IPS DF 6.9 (cell line): ENCODE measurements at regions not wholly inside any gene's neighbourhood (a gene's known extent, or its start where the extent isn't known, plus 50 kb on each side); places are given as distances from the start of the nearest gene placed in this dataset.

ENCODE experiments used
- DNase-seq: peaks from one replicate; pipeline ENCODE4 v3.0.0-alpha.2; 2013; ENCODE audit warnings: low read depth, low spot score
- H3K27ac ChIP-seq: one replicate; pipeline ENCODE4 v1.5.1; 2013; ENCODE audit warnings: low read length, control low read depth
- H3K27me3 ChIP-seq: 2 replicates; pipeline ENCODE4 v1.6.1; 2013; ENCODE audit warnings: mild to moderate bottlenecking, low read length; ENCODE audit not compliant: control insufficient read depth, insufficient read depth
- H3K36me3 ChIP-seq: 2 replicates; pipeline ENCODE4 v1.6.1; 2013; ENCODE audit warnings: low read length; ENCODE audit not compliant: control insufficient read depth, insufficient read depth
- H3K4me1 ChIP-seq: 2 replicates; pipeline ENCODE4 v1.6.1; 2013; ENCODE audit warnings: low read length; ENCODE audit not compliant: control insufficient read depth, insufficient read depth
- H3K4me3 ChIP-seq: 2 replicates; pipeline ENCODE4 v1.5.1; 2013; ENCODE audit warnings: mild to moderate bottlenecking, low read length
- H3K9me3 ChIP-seq: 2 replicates; pipeline ENCODE4 v1.6.1; 2013; ENCODE audit warnings: low read length, inconsistent platforms; ENCODE audit not compliant: control insufficient read depth, insufficient read depth
- WGBS: extraction: QIAGEN DNeasy Blood & Tissue Kit; methylation state at CpG from one replicate; pipeline ENCODE4 v1.1.7; 2013; ENCODE audit warnings: mixed read lengths, missing lambda C conversion rate; ENCODE audit not compliant: insufficient read length, insufficient coverage; 5-methylcytosine and 5-hydroxymethylcytosine counted together

DNA sequence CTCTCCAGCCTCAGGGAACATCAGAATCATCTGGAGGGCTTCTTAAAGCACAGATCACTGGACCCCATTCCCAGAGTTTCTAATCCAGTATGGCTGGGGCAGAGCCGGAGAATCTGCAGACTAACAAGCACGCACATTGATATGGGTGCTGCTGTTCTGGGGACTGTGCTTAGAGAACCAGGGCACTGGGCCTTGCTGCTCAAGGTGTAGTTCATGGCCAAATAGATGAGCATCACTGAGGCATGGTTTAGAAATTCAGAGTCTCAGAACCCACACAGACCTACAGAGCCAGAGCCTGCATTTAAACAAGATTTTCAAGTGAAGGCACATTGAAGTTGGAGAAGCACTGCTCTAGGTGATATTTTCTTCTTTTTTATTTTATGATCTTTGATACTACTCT, 376.8 kb upstream of the PHF14 start:
- no CpG with 5 or more reads among the region's 2 CpGs for WGBS
- H3K27ac ChIP-seq = no peak overlapping the region
- H3K9me3 ChIP-seq = no peaks in the 10 kb centered on the region
- H3K4me3 ChIP-seq = no peak overlapping the region
- DNase-seq = no peak
- H3K4me1 ChIP-seq = no peaks in the 10 kb centered on the region
- no peaks in the 10 kb centered on the region for H3K27me3 ChIP-seq
- H3K36me3 ChIP-seq = no peaks in the 10 kb centered on the region

DNA sequence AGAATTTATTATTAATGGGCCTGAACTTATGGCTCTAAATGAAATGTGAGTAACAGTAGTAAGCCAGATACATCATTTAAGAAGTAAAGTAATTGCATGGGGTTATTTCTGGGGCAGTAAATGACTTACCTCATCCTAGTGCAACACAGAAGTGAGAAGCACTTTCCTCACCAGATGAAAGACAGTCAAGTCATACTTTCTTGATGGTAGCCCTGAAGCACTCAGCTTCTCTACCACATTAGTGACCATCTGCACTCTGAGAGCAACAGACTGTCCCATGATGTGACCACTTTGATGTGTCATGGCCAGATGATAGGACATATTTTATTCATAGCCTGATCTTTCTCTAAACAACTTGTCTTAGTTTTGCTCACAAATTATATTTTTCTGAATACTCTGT, 369.5 kb upstream of the PHF14 start:
- no peaks in the 10 kb centered on the region for H3K27me3 ChIP-seq
- H3K4me1 ChIP-seq = no peaks in the 10 kb centered on the region
- no peak overlapping the region for H3K4me3 ChIP-seq
- H3K36me3 ChIP-seq = no peaks in the 10 kb centered on the region
- no peak for DNase-seq
- no peaks in the 10 kb centered on the region for H3K9me3 ChIP-seq
- H3K27ac ChIP-seq = no peak overlapping the region

GRCh38 chr7:10612950-10613349, 360.7 kb upstream of the PHF14 start:
- Histone ChIP-seq H3K4me3 (no peak overlapping the region), H3K4me1 (no peaks in the 10 kb centered on the region), H3K9me3 (no peaks in the 10 kb centered on the region), H3K27me3 (no peaks in the 10 kb centered on the region), H3K36me3 (no peaks in the 10 kb centered on the region), H3K27ac (no peak overlapping the region)
- no peak for DNase-seq

DNA sequence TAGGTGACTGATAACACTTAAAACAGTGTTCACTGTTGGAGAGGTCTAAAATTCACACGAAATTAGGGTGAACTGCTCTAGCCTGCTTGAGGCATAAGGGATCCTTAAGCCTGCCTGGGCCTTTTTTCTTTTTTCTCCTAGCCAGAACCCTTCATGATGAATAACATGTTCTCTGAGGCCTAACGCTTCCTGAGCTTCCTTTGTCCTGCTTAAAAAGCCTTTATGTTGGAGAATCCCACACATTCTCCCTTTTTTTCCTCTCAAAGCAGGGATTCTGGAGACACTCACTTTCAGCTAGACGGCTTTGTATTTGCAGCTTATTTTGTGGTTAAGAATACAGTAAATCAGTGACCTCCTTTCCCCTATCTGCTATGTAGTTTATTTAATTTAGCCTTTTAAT, 354.7 kb upstream of the PHF14 start:
- no peaks in the 10 kb centered on the region for H3K9me3 ChIP-seq
- no peak for DNase-seq
- H3K27me3 ChIP-seq = no peaks in the 10 kb centered on the region
- H3K4me3 ChIP-seq = no peak overlapping the region
- no peak overlapping the region for H3K27ac ChIP-seq
- no peaks in the 10 kb centered on the region for H3K36me3 ChIP-seq
- H3K4me1 ChIP-seq = no peaks in the 10 kb centered on the region
- WGBS = no CpG with 5 or more reads among the region's 3 CpGs

DNA sequence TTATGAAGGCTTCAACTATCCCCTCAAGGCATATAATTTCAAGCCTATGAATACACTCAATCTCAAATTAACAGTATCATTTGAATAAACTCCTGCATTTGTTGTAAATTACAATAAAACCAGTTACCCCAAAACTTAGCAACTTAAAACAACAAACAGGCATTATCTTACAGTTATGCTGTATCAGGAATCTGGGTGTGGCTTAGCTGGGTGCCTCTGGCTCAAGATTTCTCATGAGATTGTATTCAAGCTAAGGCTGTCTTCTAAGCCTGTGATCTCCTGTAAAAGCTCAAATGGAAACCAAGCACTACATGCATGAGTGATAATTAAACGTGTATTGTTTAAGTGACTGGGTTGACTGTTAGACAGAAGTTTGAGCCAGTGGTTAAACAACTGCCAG, 341.0 kb upstream of the PHF14 start:
- Histone ChIP-seq H3K27ac (no peak overlapping the region), H3K4me3 (no peak overlapping the region), H3K27me3 (no peaks in the 10 kb centered on the region), H3K4me1 (no peaks in the 10 kb centered on the region), H3K36me3 (no peaks in the 10 kb centered on the region), H3K9me3 (no peaks in the 10 kb centered on the region)
- DNase-seq = no peak
- no CpG with 5 or more reads among the region's 1 CpG for WGBS

GRCh38 chr7:10634239-10634638, 339.4 kb upstream of the PHF14 start:
- no peaks in the 10 kb centered on the region for H3K4me1 ChIP-seq
- no peak for DNase-seq
- WGBS = no CpG with 5 or more reads among the region's 2 CpGs
- H3K4me3 ChIP-seq = no peak overlapping the region
- H3K27me3 ChIP-seq = no peaks in the 10 kb centered on the region
- H3K36me3 ChIP-seq = no peaks in the 10 kb centered on the region
- H3K9me3 ChIP-seq = no peaks in the 10 kb centered on the region
- H3K27ac ChIP-seq = no peak overlapping the region

DNA sequence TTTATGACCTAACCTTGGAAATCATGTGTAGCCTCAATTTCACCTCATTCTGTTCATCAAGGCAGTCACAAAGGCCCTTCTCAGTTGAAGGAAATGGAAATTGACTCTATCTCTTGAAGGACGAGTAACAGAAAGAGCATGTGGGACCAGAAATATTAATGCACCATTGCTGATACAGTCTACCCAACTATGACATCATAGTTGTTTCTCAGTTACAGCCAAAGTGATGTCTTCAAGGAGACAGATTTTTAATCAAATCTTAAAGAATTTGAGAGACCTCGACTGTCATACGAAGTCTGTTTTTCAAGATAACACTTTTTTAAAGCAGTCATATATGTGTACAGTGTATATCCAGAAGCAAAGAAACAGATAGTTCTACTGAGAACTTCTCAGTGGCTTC, 335.7 kb upstream of the PHF14 start:
- H3K27me3 ChIP-seq = no peaks in the 10 kb centered on the region
- H3K4me3 ChIP-seq = no peak overlapping the region
- H3K9me3 ChIP-seq = no peaks in the 10 kb centered on the region
- no peak for DNase-seq
- no CpG with 5 or more reads among the region's 3 CpGs for WGBS
- H3K36me3 ChIP-seq = no peaks in the 10 kb centered on the region
- no peak overlapping the region for H3K27ac ChIP-seq
- H3K4me1 ChIP-seq = no peaks in the 10 kb centered on the region

DNA sequence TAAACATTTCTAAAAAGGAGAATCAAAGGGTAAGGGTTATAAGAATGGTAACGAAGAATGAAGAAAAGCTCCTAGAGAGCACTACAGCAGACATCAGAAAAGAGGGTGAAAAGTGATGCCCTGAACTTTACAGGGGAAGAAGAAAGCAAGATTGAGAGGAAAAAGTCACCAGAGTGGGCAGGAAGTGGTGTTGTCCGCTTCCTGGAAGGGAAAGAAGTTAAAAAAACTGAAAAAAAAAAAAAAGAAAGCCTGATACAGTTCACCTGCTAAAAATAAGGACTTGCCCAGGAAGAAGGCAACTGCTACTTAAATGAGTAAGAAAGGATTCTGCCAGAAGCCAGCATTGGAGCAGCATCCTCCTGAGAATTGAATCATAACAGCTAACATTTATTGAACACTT, 330.1 kb upstream of the PHF14 start:
- Histone ChIP-seq H3K27me3 (no peaks in the 10 kb centered on the region), H3K4me1 (no peaks in the 10 kb centered on the region), H3K27ac (no peak overlapping the region), H3K4me3 (no peak overlapping the region), H3K9me3 (no peaks in the 10 kb centered on the region), H3K36me3 (no peaks in the 10 kb centered on the region)
- DNase-seq = no peak
- 100% methylated on average over 1 of the region's 2 CpGs for WGBS

GRCh38 chr7:10644849-10645248, 328.8 kb upstream of the PHF14 start:
- no peak for DNase-seq
- no peaks in the 10 kb centered on the region for H3K36me3 ChIP-seq
- no peak overlapping the region for H3K27ac ChIP-seq
- no peak overlapping the region for H3K4me3 ChIP-seq
- H3K27me3 ChIP-seq = no peaks in the 10 kb centered on the region
- no CpG with 5 or more reads among the region's 3 CpGs for WGBS
- H3K9me3 ChIP-seq = no peaks in the 10 kb centered on the region
- no peaks in the 10 kb centered on the region for H3K4me1 ChIP-seq

GRCh38 chr7:10646194-10646593, 327.5 kb upstream of the PHF14 start:
- WGBS = no CpG with 5 or more reads among the region's 5 CpGs
- Histone ChIP-seq H3K4me3 (no peak overlapping the region), H3K27me3 (no peaks in the 10 kb centered on the region), H3K9me3 (no peaks in the 10 kb centered on the region), H3K4me1 (no peaks in the 10 kb centered on the region), H3K27ac (no peak overlapping the region), H3K36me3 (no peaks in the 10 kb centered on the region)
- no peak for DNase-seq

GRCh38 chr7:10648289-10648688, 325.4 kb upstream of the PHF14 start:
- no peaks in the 10 kb centered on the region for H3K36me3 ChIP-seq
- H3K27me3 ChIP-seq = no peaks in the 10 kb centered on the region
- H3K27ac ChIP-seq = no peak overlapping the region
- no CpG with 5 or more reads among the region's 5 CpGs for WGBS
- DNase-seq = no peak
- no peaks in the 10 kb centered on the region for H3K9me3 ChIP-seq
- H3K4me1 ChIP-seq = no peaks in the 10 kb centered on the region
- no peak overlapping the region for H3K4me3 ChIP-seq
